IMR-90 (cell line): ENCODE measurements at regions not wholly inside any gene's neighbourhood (a gene's known extent, or its start where the extent isn't known, plus 50 kb on each side); places are given as distances from the start of the nearest gene placed in this dataset.
"Not testable (repeated sequence)": the region's sequence is repeated elsewhere in the genome, so short reads cannot be mapped to it uniquely, and the experiment has no call there.

Source experiments
- ATAC-seq: fragments of 200-7000 bp; cut with Tn5 transposase; 2 replicates; pipeline ENCODE4 v1.9.1; 2020; ENCODE audit warnings: low read depth, mild to moderate bottlenecking, moderate library complexity
- BruUV-seq: library from RNA; stranded (reverse); fragments of 400-500 nt; replicated peaks from 2 replicates; lab custom pipeline; 2021; lab: Mats Ljungman, UMichigan
- CTCF ChIA-PET: fragments of 300-600 bp; formaldehyde crosslinking; extraction: SDS; loops from one replicate; lab custom pipeline; 2021; ENCODE audit warnings: antibody characterized with exemption; lab: Yijun Ruan, JAX
- POLR2A ChIA-PET: fragments of 300-600 bp; sonication (Branson Sonifier 250); formaldehyde crosslinking; loops from one replicate; lab custom pipeline; 2022; ENCODE audit warnings: antibody characterized with exemption; ENCODE audit not compliant: unreplicated experiment; lab: Charles Lee
- DNase-seq: peaks from one replicate; pipeline ENCODE4 v3.0.0; 2013
- H2AFZ ChIP-seq: replicated peaks from 2 replicates; pipeline ENCODE3; 2013; ENCODE audit warnings: low read length, mild to moderate bottlenecking; ENCODE audit not compliant: poor library complexity
- H2AK5ac ChIP-seq: 2 replicates; pipeline ENCODE4 v1.6.1; 2013; ENCODE audit warnings: low read depth, low read length, inconsistent platforms
- H2AK9ac ChIP-seq: replicated peaks from 2 replicates; pipeline ENCODE3; 2013; ENCODE audit warnings: mild to moderate bottlenecking, low read depth, low read length, moderate library complexity; ENCODE audit not compliant: poor library complexity
- H2BK120ac ChIP-seq: 2 replicates; pipeline ENCODE4 v1.6.1; 2013; ENCODE audit warnings: low read depth, low read length, inconsistent platforms
- H2BK15ac ChIP-seq: 3 replicates; pipeline ENCODE4 v1.6.1; 2013; ENCODE audit warnings: low read depth, low read length, inconsistent platforms
- H2BK20ac ChIP-seq: 2 replicates; pipeline ENCODE4 v1.6.1; 2013; ENCODE audit warnings: low read depth, mild to moderate bottlenecking, inconsistent platforms, low read length, moderate library complexity
- H2BK5ac ChIP-seq: 2 replicates; pipeline ENCODE4 v1.6.1; 2013; ENCODE audit warnings: mild to moderate bottlenecking, low read depth, low read length, inconsistent platforms; ENCODE audit not compliant: poor library complexity, severe bottlenecking
- H3K14ac ChIP-seq: replicated peaks from 2 replicates; pipeline ENCODE4 v1.6.1; 2013; ENCODE audit warnings: low read depth, low read length, inconsistent platforms
- H3K18ac ChIP-seq: 2 replicates; pipeline ENCODE4 v1.6.1; 2013; ENCODE audit warnings: low read depth, low read length, control low read depth
- H3K23ac ChIP-seq: 2 replicates; pipeline ENCODE4 v1.6.1; 2013; ENCODE audit warnings: low read depth, low read length, inconsistent platforms
- H3K27ac ChIP-seq: 2 replicates; pipeline ENCODE4 v1.5.1; 2013; ENCODE audit warnings: mild to moderate bottlenecking, control low read depth, low read length; ENCODE audit not compliant: insufficient read depth
- H3K27me3 ChIP-seq: 2 replicates; pipeline ENCODE4 v1.6.1; 2013; ENCODE audit warnings: low read length; ENCODE audit not compliant: control insufficient read depth, insufficient read depth
- H3K36me3 ChIP-seq: 2 replicates; pipeline ENCODE4 v1.6.1; 2013; ENCODE audit warnings: low read length, mixed read lengths; ENCODE audit not compliant: control insufficient read depth, insufficient read depth
- H3K4ac ChIP-seq: 2 replicates; pipeline ENCODE4 v1.6.1; 2013; ENCODE audit warnings: low read depth, low read length, inconsistent platforms
- H3K4me1 ChIP-seq: 2 replicates; pipeline ENCODE4 v1.6.1; 2013; ENCODE audit warnings: low read length, mixed read lengths; ENCODE audit not compliant: control insufficient read depth, insufficient read depth
- H3K4me2 ChIP-seq: 2 replicates; pipeline ENCODE4 v1.6.1; 2013; ENCODE audit warnings: low read depth, mild to moderate bottlenecking, control low read depth, low read length, moderate library complexity
- H3K4me3 ChIP-seq: 2 replicates; pipeline ENCODE4 v1.5.1; 2013; ENCODE audit warnings: low read depth, mild to moderate bottlenecking, control low read depth, low read length, moderate library complexity; ENCODE audit not compliant: insufficient read depth
- H3K56ac ChIP-seq: 2 replicates; pipeline ENCODE4 v1.6.1; 2013; ENCODE audit warnings: low read length, inconsistent platforms; ENCODE audit not compliant: insufficient read depth; ENCODE audit errors: extremely low read depth
- H3K79me1 ChIP-seq, 2 experiments: 2 replicates each; pipeline ENCODE4 v1.6.1; 2013; ENCODE audit warnings: low read length in 2 of 2, inconsistent platforms in 1 of 2, low read depth in 1 of 2
- H3K9ac ChIP-seq: 2 replicates; pipeline ENCODE4 v1.6.1; 2013; ENCODE audit warnings: low read depth, low read length, control low read depth
- H3K9me1 ChIP-seq: 2 replicates; pipeline ENCODE4 v1.6.1; 2013; ENCODE audit warnings: low read length, inconsistent platforms; ENCODE audit not compliant: insufficient read depth
- H3K9me3 ChIP-seq: 2 replicates; pipeline ENCODE4 v1.6.1; 2013; ENCODE audit warnings: low read length; ENCODE audit not compliant: control insufficient read depth, insufficient read depth
- H4K20me1 ChIP-seq: 2 replicates; pipeline ENCODE4 v1.6.1; 2013; ENCODE audit warnings: low read length, inconsistent platforms; ENCODE audit not compliant: insufficient read depth
- H4K5ac ChIP-seq: 2 replicates; pipeline ENCODE4 v1.6.1; 2013; ENCODE audit warnings: mild to moderate bottlenecking, low read depth, low read length, control low read depth
- H4K8ac ChIP-seq, 2 experiments: 2 replicates each; pipeline ENCODE4 v1.6.1; 2013; ENCODE audit warnings: low read depth in 2 of 2, low read length in 2 of 2, control low read depth in 1 of 2, inconsistent platforms in 1 of 2
- H4K91ac ChIP-seq: 2 replicates; pipeline ENCODE4 v1.6.1; 2013; ENCODE audit warnings: low read depth, low read length, inconsistent platforms; ENCODE audit not compliant: insufficient read depth
- WGBS, 2 experiments: methylation state at CpG; one replicate each; pipeline versions ENCODE4 v1.1.5 to v1.1.7; 2013; ENCODE audit warnings: missing lambda C conversion rate in 2 of 2; ENCODE audit not compliant: insufficient read length in 1 of 2; ENCODE audit errors: extremely low coverage in 2 of 2; 5-methylcytosine and 5-hydroxymethylcytosine counted together
- dilution Hi-C: fragments of 300-500 bp; cut with HindIII; formaldehyde crosslinking; loops from one replicate; pipeline ENCODE4 v1.14.3; 2018; ENCODE audit warnings: low sequenced_read_pairs; ENCODE audit not compliant: unreplicated experiment
- in situ Hi-C: fragments of 300-500 bp; cut with MboI; formaldehyde crosslinking; loops from 3 replicates; pipeline ENCODE4 v1.14.3; 2019; ENCODE audit warnings: low sequenced_read_pairs, inconsistent platforms, mixed read lengths
- intact Hi-C: fragments of 100-400 bp; cut with micrococcal nuclease; formaldehyde crosslinking; loops from 2 replicates; pipeline ENCODE4 v1.10.0; 2022

GRCh38 chr2:87222131-87222530 lies 200.5 kb upstream of the PLGLB1 start:
- H3K4me2 ChIP-seq, H3K9me1 ChIP-seq, BruUV-seq, H3K79me1 ChIP-seq, H3K56ac ChIP-seq, H4K91ac ChIP-seq, CTCF ChIA-PET, H2AK5ac ChIP-seq, H4K8ac ChIP-seq, dilution Hi-C loops, H2BK20ac ChIP-seq, H3K4ac ChIP-seq, H3K9me3 ChIP-seq, H2BK120ac ChIP-seq, H3K9ac ChIP-seq, H3K4me1 ChIP-seq, H3K14ac ChIP-seq, H3K18ac ChIP-seq, H2AFZ ChIP-seq, H2BK5ac ChIP-seq, H3K23ac ChIP-seq, H3K4me3 ChIP-seq, H3K36me3 ChIP-seq, H4K5ac ChIP-seq, intact Hi-C loops, H3K27me3 ChIP-seq, POLR2A ChIA-PET, H2BK15ac ChIP-seq, H3K27ac ChIP-seq, H4K20me1 ChIP-seq, H2AK9ac ChIP-seq: not testable (repeated sequence)
- DNase-seq (peak; percentile 61), ATAC-seq (peak; percentile 42; the same call in 1 of the 2 replicates)
- in situ Hi-C loops: loop anchor here (25.0 kb wide), 1 partner anchor 790 kb away; the partner anchor contains the start of gene RNU2-63P
- no CpG with 5 or more reads among the region's 7 CpGs for WGBS, 2 experiments

- H3K14ac ChIP-seq, H3K9me3 ChIP-seq, H3K27ac ChIP-seq, H2AK5ac ChIP-seq, H2BK120ac ChIP-seq, DNase-seq, H3K4me1 ChIP-seq, dilution Hi-C loops, H3K18ac ChIP-seq, H4K20me1 ChIP-seq, H4K5ac ChIP-seq, H3K4me2 ChIP-seq, H2BK5ac ChIP-seq, H3K56ac ChIP-seq, H4K91ac ChIP-seq, H2AK9ac ChIP-seq, H3K9ac ChIP-seq, H3K4me3 ChIP-seq, H3K9me1 ChIP-seq, H2BK20ac ChIP-seq, CTCF ChIA-PET, H3K27me3 ChIP-seq, H3K79me1 ChIP-seq, intact Hi-C loops, POLR2A ChIA-PET, H2AFZ ChIP-seq, H2BK15ac ChIP-seq, H3K36me3 ChIP-seq, H3K4ac ChIP-seq, H3K23ac ChIP-seq, BruUV-seq, H4K8ac ChIP-seq: not testable (repeated sequence)
- in situ Hi-C loops: loop anchor here (25.0 kb wide), 1 partner anchor 788 kb away; the partner anchor contains the start of gene RNU2-63P
- 0 out of 2 replicates have a peak, but pooled peaks have one; percentile 31 for ATAC-seq
- WGBS, 2 experiments: no CpG with 5 or more reads among the region's 3 CpGs
Measured at GRCh38 chr2:87223873-87224272, 202.2 kb upstream of the PLGLB1 start.
